ENCODE measurements at regions not wholly inside any gene's neighbourhood (a gene's known extent, or its start where the extent isn't known, plus 50 kb on each side); places are given as distances from the start of the nearest gene placed in this dataset.
"Not testable (repeated sequence)": the region's sequence is repeated elsewhere in the genome, so short reads cannot be mapped to it uniquely, and the experiment has no call there.

DNA sequence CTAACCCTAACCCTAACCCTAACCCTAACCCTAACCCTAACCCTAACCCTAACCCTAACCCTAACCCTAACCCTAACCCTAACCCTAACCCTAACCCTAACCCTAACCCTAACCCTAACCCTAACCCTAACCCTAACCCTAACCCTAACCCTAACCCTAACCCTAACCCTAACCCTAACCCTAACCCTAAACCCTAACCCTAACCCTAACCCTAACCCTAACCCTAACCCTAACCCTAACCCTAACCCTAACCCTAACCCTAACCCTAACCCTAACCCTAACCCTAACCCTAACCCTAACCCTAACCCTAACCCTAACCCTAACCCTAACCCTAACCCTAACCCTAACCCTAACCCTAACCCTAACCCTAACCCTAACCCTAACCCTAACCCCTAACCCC, 80.6 kb upstream of the PLEKHG4B start:
- DNase-seq; in situ Hi-C loops (cut with MboI; ENCODE audit: low pct_unique_long_range_greater_than_20kb, low sequenced_read_pairs): not testable (repeated sequence)

DNA sequence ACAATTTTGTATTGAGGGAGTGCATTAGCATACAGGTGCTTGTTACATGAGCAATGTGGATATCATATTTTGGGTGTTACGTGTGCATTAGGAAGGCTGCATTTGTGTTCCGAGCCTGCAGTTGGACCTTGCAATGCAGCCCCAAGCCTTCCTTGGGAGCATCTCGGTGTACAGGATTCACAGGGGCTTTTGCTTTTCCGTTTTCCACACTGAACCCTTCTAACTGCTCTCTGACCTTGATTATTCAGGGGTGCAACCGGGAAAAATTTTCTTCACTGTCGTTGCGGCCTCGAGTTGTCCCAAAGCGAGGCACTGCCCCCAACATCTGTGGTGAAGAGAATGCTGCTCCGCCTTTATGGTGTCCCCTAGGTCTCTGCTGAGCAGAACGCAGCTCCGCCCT, 80.1 kb upstream of the PLEKHG4B start:
- in situ Hi-C loops (cut with MboI; ENCODE audit: low pct_unique_long_range_greater_than_20kb, low sequenced_read_pairs): no loop called here
- peak; percentile 44 for DNase-seq

DNA sequence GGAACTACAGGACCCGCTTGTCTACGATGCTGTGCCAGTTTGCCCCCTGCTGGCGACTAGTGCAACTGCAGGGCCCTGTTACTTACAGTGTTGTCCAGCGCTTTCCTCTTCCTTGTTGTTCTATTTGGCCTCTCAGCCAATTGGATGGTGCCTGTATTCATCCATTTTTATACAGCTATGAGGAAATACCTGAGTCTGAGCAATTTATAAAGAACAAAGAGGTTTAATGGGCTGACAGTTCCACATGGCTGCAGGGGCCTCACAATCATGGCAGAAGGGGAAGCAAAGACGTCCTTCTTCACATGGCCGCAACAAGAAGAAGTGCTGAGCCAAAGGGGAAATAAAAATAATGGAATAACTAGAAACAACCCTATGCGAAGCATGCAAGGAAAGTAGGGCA, 78.7 kb upstream of the PLEKHG4B start:
- in situ Hi-C loops (cut with MboI; ENCODE audit: low pct_unique_long_range_greater_than_20kb, low sequenced_read_pairs): no loop called here

DNA sequence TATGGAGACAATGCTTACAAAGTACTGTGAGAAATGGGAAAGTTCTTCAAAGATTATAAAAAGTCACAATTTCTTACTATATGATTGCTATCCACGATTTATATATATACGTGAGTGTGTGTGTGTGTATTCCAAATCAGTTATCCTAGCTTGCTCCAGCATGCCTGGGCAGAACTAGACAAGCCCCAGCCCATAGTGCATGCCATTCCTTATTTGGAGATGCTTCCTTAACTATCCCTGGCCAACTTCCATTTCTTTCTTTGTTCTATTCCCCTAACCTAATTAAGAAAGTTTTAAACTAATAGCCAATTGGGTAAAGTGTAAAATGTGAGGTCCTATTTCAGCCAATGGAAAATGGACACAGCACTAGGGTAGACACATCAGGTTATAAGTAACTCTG, 77.3 kb upstream of the PLEKHG4B start:
- in situ Hi-C loops (cut with MboI; ENCODE audit: low pct_unique_long_range_greater_than_20kb, low sequenced_read_pairs); DNase-seq: not testable (repeated sequence)

More for the DNA sequence above, 78.7 kb upstream of the PLEKHG4B start:
- DNase-seq: no peak

DNA sequence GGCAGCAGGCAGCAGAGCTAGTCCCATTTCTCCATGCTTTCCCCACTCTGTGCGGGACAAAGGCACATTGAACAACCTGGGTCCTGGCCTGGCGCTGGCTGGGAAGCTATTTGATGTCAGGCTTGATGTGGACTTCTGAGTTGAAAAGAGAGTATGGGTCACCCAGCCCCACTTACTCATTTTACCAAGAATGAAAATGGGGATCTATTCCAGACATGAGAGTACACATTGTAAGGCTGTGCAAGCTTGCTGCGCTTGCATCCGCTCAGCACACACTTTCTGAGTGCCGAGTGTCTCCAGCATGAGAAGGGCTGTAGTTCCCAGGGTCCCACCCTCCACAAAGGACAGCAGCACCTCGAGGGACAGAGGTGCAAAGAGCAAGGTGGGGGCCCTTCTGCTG, 71.7 kb upstream of the PLEKHG4B start:
- DNase-seq; in situ Hi-C loops (cut with MboI; ENCODE audit: low pct_unique_long_range_greater_than_20kb, low sequenced_read_pairs): not testable (repeated sequence)

DNA sequence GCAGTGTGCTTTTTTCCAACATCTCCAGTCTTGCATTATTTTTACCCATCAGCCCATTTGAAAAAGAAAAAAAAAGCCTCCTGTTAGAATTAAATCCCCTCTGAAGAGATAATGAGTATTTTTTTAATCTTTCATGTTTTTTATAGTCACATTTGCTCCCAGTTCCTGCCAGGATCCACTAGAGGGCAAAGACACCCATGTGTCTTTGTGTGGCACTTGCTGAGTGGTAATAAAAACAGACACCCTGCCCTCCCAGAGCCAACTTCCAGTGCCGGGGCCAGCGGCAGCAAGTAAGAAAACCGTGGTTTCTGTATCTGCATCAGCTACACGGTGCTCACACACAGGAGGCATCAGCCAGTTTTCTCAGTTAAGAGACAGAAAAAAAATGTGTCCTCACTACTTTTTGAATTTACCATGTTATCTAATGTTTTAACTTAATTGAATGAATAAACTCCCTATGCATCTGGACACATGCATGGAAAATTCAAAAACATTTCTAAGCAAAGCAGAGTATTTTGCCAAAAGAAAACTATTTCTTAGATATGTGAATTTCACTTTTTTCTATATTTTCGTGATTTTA, 70.2 kb upstream of the PLEKHG4B start:
- in situ Hi-C loops (cut with MboI; ENCODE audit: low pct_unique_long_range_greater_than_20kb, low sequenced_read_pairs): no loop called here
- DNase-seq: peak; percentile 43

DNA sequence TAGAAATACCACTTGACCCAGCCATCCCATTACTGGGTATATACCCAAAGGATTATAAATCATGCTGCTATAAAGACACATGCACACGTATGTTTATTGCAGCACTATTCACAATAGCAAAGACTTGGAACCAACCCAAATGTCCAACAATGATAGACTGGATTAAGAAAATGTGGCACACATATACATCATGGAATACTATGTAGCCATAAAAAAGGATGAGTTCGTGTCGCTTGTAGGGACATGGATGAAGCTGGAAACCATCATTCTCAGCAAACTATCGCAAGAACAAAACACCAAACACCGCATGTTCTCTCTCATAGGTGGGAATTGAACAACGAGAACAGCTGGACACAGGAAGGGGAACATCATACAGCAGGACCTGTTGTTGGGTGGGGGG, 68.1 kb upstream of the PLEKHG4B start:
- in situ Hi-C loops (cut with MboI; ENCODE audit: low pct_unique_long_range_greater_than_20kb, low sequenced_read_pairs); DNase-seq: not testable (repeated sequence)

DNA sequence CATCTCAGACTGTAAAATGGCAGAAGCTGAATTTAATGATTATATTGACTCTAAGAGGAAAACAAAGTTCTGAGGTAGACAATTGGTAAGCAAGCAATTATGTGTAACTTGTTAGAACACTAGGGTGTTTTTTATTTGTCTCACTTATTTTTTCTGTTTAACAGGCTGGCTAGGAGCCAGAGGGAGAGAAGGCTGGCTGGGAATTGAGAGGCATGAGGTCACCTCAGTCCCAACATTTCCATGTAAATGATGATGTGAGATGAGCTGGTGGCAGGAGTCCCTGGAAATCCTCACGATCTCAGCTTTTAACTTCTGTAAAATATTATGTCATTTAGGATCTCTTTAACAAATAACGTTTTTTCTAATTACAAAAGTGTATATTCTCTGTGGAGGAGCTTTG, 66.9 kb upstream of the PLEKHG4B start:
- in situ Hi-C loops (cut with MboI; ENCODE audit: low pct_unique_long_range_greater_than_20kb, low sequenced_read_pairs); DNase-seq: not testable (repeated sequence)

DNA sequence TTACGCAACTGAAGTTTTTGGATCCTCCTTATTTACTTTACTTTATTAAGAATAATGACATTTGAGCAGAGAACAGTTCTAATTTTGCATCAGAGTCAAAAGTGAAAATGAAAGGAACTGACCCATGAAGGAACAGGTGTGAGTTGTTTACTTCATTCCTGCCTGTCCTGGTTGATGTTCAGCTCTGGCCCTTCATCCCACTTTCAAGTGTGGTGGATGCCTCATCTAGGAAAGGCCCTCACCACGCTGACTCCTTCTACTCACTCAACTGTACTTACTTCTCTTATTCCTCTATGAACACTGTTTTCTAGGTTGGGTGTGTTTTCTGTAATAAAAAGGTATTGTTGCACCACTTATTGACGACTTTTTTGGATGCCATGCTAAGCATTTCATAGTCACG, 61.8 kb upstream of the PLEKHG4B start:
- DNase-seq: no peak
- in situ Hi-C loops (cut with MboI; ENCODE audit: low pct_unique_long_range_greater_than_20kb, low sequenced_read_pairs): no loop called here

DNA sequence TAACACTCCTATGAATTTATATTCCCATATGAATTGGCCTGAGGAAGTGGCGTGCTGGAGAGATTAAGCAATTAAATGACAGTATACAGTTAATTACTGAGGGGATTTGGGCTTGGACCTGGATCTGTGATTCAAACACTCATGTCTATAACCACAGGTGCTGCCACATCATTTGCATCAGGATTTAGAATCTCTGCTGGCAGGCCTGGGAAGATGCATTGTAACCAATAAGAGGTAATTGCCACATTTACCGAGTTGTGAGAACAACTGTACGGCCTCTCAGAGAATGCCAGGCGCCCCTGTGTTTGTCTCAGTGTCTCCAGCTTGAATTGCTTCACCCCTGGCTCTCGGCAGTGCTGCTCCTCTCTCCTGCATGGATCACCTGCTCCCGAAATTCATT, 61.4 kb upstream of the PLEKHG4B start:
- DNase-seq; in situ Hi-C loops (cut with MboI; ENCODE audit: low pct_unique_long_range_greater_than_20kb, low sequenced_read_pairs): not testable (repeated sequence)

DNA sequence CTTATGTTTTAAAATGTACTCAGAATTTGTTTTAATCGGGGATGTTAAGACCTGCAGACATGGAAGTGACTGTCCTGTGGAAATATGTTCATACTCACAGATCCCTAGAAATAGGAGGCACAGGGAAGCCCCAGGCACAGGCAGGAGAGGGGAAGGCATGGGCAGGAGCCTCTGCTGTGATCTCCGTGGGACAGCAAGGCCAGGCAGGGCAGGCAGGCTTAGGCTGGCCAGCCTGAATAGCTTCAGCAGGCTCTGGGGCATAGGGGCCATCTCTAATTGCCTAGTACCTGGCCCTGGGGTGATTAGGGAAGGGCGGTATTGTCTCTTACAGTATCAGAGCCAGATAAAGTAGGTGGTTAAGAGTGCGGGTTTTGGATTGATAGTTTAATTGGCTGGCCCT, 59.8 kb upstream of the PLEKHG4B start:
- no peak for DNase-seq
- in situ Hi-C loops (cut with MboI; ENCODE audit: low pct_unique_long_range_greater_than_20kb, low sequenced_read_pairs): no loop called here

DNA sequence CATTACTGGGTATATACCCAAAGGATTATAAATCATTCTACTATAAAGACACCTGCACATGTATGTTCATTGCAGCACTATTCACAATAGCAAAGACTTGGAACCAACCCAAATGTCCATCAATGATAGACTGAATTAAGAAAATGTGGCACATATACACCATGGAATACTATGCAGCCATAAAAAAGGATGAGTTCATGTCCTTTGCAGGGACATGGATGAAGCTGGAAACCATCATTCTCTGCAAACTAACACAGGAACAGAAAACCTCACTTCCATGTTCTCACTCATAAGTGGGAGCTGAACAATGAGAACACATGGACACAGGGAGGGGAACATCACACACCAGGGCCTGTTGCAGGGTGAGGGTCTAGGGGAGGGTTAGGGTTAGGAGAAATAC, 56.4 kb upstream of the PLEKHG4B start:
- in situ Hi-C loops (cut with MboI; ENCODE audit: low pct_unique_long_range_greater_than_20kb, low sequenced_read_pairs); DNase-seq: not testable (repeated sequence)

DNA sequence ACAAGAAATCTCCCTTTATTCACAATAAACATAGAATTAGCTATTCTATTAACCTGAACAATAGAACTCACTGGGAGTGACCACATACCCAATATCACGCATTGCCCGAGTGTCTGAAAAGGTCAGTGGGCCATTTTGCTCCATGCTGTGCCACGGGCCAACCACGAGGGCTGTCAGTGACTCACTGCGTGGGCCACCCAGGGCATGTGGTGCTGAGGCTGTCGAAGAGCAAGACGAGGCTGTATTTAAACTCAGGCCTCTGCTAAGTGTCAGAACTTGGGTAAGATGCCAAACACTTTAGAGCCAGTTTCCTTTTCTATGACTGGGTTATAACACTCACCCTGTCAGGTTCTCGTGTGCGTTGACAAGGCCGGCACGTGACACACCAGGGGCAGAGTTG, 54.8 kb upstream of the PLEKHG4B start:
- in situ Hi-C loops (cut with MboI; ENCODE audit: low pct_unique_long_range_greater_than_20kb, low sequenced_read_pairs); DNase-seq: not testable (repeated sequence)

DNA sequence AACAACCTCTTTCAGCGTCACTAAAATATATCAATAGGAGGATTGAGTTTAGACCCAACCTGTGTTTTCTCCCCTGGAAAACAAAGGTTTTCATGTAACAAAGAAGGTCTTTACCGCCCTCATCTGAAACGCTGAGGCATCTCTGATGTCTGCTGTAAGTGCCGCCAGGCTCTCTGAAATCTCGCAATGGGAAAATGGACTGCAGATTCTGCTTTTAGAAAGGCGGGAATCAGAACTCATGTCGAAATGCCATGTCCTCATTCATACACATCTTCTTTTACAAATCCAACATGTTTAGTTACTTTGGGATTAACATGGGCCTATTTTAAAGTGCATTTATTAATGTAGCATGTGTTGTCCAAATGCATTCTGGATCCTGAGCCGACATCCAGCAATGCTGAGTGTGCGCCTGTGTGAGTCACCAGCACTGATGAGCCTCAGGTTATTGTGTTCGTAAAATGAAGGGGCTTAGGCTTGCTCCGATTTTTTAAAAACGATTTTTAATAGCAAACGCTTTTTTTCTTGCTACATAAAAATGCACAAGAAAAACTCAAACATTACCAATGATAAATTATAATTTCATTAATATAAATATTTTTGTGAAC, 51.9 kb upstream of the PLEKHG4B start:
- DNase-seq: no peak
- in situ Hi-C loops (cut with MboI; ENCODE audit: low pct_unique_long_range_greater_than_20kb, low sequenced_read_pairs): no loop called here

All from KBM-7 (cell line).